ENCODE measurements at regions not wholly inside any gene's neighbourhood (a gene's known extent, or its start where the extent isn't known, plus 50 kb on each side); places are given as distances from the start of the nearest gene placed in this dataset.

DNA sequence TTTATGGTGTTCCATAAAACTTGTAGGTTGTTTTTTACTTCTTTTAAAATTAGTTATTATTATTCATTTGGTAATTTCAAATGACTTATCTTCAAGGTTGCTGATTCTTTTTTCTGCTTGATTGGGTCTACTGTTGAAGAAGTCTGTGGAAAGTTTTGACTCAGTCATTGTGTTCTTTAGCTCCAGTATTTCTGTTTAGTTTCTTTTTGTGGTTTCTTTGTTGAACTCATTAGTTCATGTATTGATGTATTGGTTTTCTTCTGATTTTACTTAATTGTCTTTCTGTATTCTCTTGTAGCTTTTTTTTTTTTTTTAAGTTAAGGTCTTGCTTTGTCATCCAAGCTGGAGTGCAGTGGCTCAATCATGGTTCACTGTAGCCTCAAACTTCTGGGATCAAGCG is 345.4 kb upstream of the MEF2C start:
- no peak overlapping the region for H3K27ac ChIP-seq
- H3K27me3 ChIP-seq: no peaks in the 10 kb centered on the region
- H3K4me1 ChIP-seq: peaks cover 0 to 10% (median 0%) of the 10 kb centered on the region in 4 donors
- no peak for DNase-seq
- H3K9me3 ChIP-seq: no peaks in the 10 kb centered on the region
- H3K4me3 ChIP-seq: no peak overlapping the region
- H3K36me3 ChIP-seq: no peaks in the 10 kb centered on the region
- 83 to 94% (median 92%) methylated on average over 1 of the region's 1 CpG for WGBS, 5 donors
- intact Hi-C loops (cut with DNase I; ENCODE audit: low total_unique reads): no loop called here
- TF ChIP-seq POLR2A (IDR thresholded peaks at IDR 0.05): no peak
- no peak for TF ChIP-seq EP300 (IDR thresholded peaks at IDR 0.05)
- no peak for TF ChIP-seq POLR2AphosphoS5 (IDR thresholded peaks at IDR 0.05)
- TF ChIP-seq CTCF (IDR thresholded peaks at IDR 0.05): no peak

GRCh38 chr5:89218364-89218763 is 335.4 kb upstream of the MEF2C start:
- intact Hi-C loops (cut with DNase I; ENCODE audit: low total_unique reads): no loop called here
- Histone ChIP-seq H3K27ac (no peak overlapping the region), H3K4me1 (no peaks in the 10 kb centered on the region), H3K27me3 (no peaks in the 10 kb centered on the region), H3K36me3 (no peaks in the 10 kb centered on the region), H3K9me3 (peaks cover 0 to 7% (median 0%) of the 10 kb centered on the region in 4 donors), H3K4me3 (no peak overlapping the region)
- DNase-seq: no peak
- WGBS, 5 donors: 70 to 85% (median 82%) methylated on average over 3 of the region's 3 CpGs
- TF ChIP-seq CTCF (IDR thresholded peaks at IDR 0.05) (no peak), EP300 (IDR thresholded peaks at IDR 0.05) (no peak), POLR2A (IDR thresholded peaks at IDR 0.05) (no peak), POLR2AphosphoS5 (IDR thresholded peaks at IDR 0.05) (no peak)

- Histone ChIP-seq H3K4me1 (no peaks in the 10 kb centered on the region), H3K27me3 (no peaks in the 10 kb centered on the region), H3K27ac (no peak overlapping the region), H3K4me3 (no peak overlapping the region), H3K36me3 (no peaks in the 10 kb centered on the region), H3K9me3 (peaks cover 0 to 7% (median 0%) of the 10 kb centered on the region in 4 donors)
- no peak for DNase-seq
- intact Hi-C loops (cut with DNase I; ENCODE audit: low total_unique reads): no loop called here
- TF ChIP-seq CTCF (IDR thresholded peaks at IDR 0.05) (no peak), POLR2A (IDR thresholded peaks at IDR 0.05) (no peak), EP300 (IDR thresholded peaks at IDR 0.05) (no peak), POLR2AphosphoS5 (IDR thresholded peaks at IDR 0.05) (no peak)
- 78 to 89% (median 85%) methylated on average over 3 of the region's 3 CpGs for WGBS, 5 donors
These were observed 333.6 kb upstream of the MEF2C start for GRCh38 chr5:89216606-89217005.

GRCh38 chr5:89213573-89213972 is 330.6 kb upstream of the MEF2C start:
- H3K4me1 ChIP-seq: no peaks in the 10 kb centered on the region
- no peaks in the 10 kb centered on the region for H3K27me3 ChIP-seq
- TF ChIP-seq CTCF (IDR thresholded peaks at IDR 0.05): no peak
- no peak for TF ChIP-seq POLR2AphosphoS5 (IDR thresholded peaks at IDR 0.05)
- TF ChIP-seq POLR2A (IDR thresholded peaks at IDR 0.05): no peak
- TF ChIP-seq EP300 (IDR thresholded peaks at IDR 0.05): no peak
- intact Hi-C loops (cut with DNase I; ENCODE audit: low total_unique reads): no loop called here
- H3K27ac ChIP-seq: no peak overlapping the region
- WGBS, 5 donors: 40 to 73% (median 57%) methylated on average over 1 of the region's 1 CpG
- H3K4me3 ChIP-seq: no peak overlapping the region
- DNase-seq: peak in 1 of 2 donors; percentile 69
- H3K36me3 ChIP-seq: no peaks in the 10 kb centered on the region
- no peaks in the 10 kb centered on the region for H3K9me3 ChIP-seq

All from stomach (tissue), 8 donors.